KOPT-K1 (cell line): ENCODE measurements at regions not wholly inside any gene's neighbourhood (a gene's known extent, or its start where the extent isn't known, plus 50 kb on each side); places are given as distances from the start of the nearest gene placed in this dataset.

Experiments
- H3K27ac ChIP-seq: fragments of 200-600 bp; sonication (generic); 2 replicates; pipeline ENCODE4 v1.5.1; 2016; ENCODE audit warnings: antibody characterized with exemption, mild to moderate bottlenecking, low read depth, low read length; ENCODE audit not compliant: poor library complexity, severe bottlenecking
- H3K36me3 ChIP-seq: fragments of 200-600 bp; sonication (generic); 2 replicates; pipeline ENCODE4 v1.5.1; 2017; ENCODE audit warnings: antibody characterized with exemption, mild to moderate bottlenecking, low read length, moderate library complexity; ENCODE audit not compliant: insufficient read depth
- H3K9me3 ChIP-seq: fragments of 200-600 bp; sonication (generic); 2 replicates; pipeline ENCODE4 v1.5.1; 2017; ENCODE audit warnings: antibody characterized with exemption, low read length, mild to moderate bottlenecking; ENCODE audit not compliant: insufficient read depth, poor library complexity, severe bottlenecking

DNA sequence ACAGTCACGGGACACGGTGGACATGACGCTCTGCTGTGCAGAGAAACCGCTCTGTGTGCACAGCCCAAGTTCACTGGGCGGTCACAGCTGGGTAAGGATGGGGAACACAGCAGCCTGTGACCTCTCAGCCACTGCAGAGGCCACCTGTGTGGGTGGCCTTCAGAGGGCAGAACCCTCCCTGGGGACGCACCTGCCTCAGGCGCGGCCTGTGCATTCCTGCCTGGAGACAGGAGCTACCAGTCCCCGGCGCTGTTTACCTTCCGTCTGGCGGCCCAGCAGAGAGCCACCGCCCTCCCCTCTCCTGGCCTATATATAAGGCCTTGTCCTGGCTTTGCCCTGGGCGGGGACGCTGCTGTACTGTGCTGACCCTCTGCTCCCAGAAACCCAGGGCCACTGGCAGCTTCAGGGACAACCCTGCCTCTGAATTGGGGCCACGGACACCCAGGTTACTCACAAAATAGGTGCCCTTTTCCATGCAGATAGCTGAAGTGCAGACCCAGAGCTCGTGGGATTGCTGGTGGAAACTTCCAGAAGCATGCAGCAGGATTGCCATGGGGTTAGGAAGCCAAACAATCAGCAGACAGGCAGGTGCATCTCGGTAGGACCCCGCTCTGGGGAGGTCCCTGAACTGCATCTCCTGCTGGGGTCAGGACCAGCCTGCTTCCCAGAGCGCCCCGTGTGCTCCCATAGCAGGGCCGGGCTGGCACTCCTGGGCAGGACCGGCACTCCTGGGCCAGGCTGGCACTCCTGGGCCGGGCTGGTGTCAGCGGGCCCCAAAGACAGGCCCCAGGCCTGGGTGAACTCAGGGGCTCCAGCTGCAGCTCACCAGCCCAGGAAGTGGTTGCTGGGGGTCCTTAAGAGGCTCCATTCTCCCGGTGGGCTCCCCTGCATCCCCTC lies 83.6 kb downstream of the SIK1 start:
- no peaks in the 10 kb centered on the region for H3K36me3 ChIP-seq
- H3K9me3 ChIP-seq = no peaks in the 10 kb centered on the region
- H3K27ac ChIP-seq = peak overlapping the region; percentile 14

DNA sequence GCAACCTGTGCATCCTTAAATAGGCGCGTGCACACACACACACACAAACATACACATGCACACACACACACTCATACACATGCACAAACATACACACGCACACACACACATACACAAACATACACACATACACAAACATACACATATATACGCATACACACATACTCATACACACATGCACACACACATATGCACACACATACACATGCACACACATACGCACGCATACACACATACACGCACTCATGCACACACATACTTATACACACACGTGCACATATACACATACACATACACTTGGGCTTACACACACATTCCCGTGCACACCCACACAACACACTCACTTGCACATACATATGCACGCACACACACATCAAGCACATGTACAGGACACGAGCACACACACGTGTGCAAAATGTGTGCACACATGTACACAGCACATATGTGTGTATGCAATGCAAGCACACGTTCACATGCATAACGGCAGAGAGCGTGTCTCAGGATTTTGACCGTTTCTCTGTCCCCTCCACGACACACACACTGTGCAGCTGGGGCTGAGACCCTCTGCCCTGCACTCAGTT lies 84.5 kb downstream of the SIK1 start:
- H3K27ac ChIP-seq = no peak overlapping the region
- no peaks in the 10 kb centered on the region for H3K36me3 ChIP-seq
- H3K9me3 ChIP-seq = no peaks in the 10 kb centered on the region

DNA sequence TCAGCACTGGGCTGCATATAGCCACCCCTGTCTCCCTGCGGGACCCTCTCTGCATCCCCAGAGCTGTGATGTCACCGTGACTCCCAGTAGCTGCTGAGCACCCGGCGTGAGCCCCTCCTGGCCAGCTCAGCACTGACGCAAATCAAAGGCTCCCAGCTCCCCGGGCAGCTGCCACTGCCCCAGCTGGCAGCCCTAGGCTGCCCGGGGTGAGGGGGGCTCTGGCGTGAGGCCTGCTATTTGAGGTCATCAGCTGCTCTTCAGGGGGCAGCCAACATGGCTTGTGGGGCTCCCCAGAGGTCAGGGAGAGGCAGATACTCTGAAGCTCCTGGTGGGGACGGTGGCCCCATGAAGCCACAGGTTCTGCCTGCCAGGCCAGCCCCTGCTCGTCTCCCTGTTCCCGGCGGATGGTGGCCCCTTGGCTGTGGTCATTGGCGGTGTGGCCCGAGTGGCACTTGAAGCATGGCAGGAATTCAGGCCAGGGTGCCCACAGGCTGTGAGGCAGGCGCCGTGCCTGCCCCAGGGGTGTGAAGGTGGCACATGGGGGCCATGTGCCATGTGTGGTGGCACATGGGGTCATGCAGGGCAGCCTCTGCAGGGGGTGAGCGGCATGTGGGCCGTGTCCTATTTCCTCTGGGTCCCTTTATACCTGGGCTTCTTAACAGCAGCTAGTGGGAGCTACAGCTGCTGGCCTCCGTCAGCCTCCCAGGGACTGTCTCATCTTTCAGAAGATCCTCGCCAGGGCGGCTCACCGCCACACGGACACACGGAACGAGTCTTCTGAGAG lies 85.4 kb downstream of the SIK1 start:
- H3K9me3 ChIP-seq = no peaks in the 10 kb centered on the region
- H3K36me3 ChIP-seq = no peaks in the 10 kb centered on the region
- no peak overlapping the region for H3K27ac ChIP-seq

DNA sequence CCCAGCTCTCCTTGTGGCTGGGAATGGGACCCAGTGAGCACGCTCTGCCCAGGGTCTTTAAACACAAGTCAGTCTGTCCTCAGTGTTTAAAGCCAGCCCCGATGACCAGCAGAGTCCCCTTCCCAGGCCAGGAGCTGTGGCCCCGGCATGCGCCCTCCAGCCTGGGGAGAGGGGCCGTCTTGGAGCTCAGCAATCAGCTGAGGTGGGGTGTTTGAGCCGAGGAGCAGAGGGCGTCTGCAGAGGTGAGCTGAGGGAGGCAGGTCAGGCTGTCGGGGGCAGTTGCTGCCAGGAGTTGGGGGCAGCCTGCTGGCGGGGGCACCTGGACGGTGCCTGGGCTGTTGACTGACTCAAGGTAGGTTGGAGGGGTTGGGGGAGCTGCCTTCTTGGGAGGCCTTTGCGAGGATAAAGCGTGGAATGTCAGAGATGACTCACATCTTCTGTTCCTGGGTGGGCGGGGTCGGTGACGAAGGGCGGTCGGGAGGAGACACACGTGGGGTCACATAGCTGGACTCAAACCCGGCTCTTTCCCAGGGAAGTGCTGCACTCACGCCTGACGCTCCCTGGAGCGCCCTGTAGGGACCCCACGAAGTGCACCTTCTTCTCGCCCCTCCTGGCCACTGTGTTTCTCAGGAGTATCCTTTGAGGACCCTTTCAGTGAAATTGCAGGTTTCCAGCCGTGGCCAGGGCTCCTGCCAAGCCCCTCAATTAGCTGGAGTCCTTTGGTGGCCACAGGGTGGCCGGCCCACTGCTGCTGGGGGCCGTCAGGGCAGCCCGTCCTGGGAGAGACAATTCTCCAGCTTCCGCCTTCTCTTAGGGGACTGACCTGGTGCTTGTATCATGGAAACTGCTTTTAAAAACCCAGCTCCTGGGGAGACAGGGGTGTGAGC lies 86.2 kb downstream of the SIK1 start:
- H3K36me3 ChIP-seq = no peaks in the 10 kb centered on the region
- no peak overlapping the region for H3K27ac ChIP-seq
- no peaks in the 10 kb centered on the region for H3K9me3 ChIP-seq

DNA sequence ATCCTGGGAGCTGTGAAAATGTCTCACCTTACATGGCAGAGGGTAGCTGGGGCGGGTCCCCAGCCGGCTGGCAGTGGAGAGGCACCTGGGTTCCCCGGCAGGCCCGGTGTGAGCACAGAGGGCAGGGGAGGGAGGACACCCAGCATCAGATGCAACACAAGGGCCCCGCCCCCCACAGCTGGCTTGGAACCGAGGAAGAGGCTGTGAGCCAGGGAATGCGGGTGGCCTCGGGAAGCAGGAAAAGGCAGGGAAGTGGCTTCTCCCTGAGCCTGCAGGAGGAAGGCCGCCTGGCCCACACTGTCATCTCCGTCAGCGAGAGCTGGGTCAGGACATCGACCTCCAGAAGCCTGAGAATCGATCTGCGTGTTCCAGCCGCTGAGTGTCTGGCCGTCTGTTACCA lies 87.3 kb downstream of the SIK1 start:
- H3K27ac ChIP-seq = no peak overlapping the region

DNA sequence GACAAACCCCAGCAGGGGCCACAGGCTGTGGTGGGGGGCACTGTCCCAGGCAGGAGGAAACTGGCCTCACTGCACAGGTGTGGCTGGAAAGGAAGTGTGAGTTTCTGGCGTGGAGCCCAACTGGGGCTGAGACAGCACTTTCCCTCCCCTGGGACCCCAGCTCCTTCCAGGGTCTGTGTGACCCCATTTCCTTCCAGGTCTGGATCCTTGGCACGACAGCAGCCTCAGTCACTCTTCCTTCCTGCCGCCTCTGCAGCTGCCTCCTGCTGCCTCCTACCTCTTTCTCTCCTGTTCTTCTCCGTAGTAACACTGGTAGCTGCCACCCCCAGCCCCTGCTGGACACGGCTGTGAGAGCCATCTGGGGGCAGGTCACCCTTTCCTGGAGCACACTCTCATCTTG lies 88.0 kb downstream of the SIK1 start:
- Histone ChIP-seq H3K36me3 (no peaks in the 10 kb centered on the region), H3K9me3 (no peaks in the 10 kb centered on the region), H3K27ac (no peak overlapping the region)

More for the DNA sequence above, 87.3 kb downstream of the SIK1 start:
- H3K36me3 ChIP-seq = no peaks in the 10 kb centered on the region
- no peaks in the 10 kb centered on the region for H3K9me3 ChIP-seq

DNA sequence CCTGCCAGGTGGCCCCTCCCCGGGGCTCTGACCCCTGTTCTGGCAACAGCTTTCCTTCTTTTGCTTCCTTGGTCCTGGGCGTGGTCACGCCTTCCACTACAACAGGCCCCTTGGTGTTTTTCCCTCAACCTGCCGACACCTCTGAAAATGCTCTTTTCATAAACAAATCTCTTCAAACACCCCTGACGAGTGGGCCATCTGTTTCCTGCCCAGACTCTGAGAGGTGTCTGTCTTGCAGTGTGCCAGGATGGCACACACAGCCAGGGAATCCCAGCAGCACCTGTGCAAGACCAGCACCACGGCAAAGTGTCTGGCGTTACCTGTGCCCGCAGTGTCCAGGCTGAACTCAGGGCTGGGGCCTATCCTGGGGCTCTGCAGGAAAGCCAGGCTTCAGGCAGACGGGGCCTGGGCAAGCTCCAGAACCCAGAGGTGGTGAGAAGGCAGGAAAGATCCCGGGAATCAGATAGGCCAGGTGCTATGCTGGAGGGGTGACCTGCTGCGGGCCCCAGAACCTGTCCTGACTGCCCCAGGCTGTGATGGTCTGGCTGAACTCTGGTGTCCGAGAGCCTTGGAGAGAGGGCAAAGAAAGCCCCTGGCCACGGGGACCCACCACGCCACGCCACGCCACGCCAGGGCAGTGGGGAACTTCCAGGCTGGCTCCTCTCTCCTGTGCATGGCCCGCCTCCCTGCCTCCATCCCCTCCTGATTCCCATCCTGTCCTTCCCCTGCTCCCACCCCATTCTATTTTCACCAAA lies 88.9 kb downstream of the SIK1 start:
- H3K27ac ChIP-seq = no peak overlapping the region
- no peaks in the 10 kb centered on the region for H3K36me3 ChIP-seq
- H3K9me3 ChIP-seq = no peaks in the 10 kb centered on the region

DNA sequence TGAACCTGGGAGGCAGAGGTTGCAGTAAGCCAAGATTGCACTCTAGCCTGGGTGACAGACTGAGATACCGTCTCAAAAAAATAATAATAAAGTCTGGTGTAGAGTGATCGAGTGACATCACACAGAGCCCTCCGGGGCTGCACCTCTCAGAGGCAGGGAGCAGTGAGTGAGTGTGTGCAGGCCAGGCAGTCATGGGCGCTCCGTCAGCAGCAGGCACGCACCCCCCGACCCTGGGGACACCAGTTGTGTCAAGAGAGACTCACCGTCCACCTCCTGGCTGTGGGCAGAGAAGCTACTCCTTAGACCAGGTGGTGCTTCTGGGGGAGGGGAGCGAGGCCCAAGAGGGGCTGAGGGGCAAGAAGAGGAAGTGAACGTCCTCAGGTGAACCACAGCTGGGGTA lies 91.8 kb downstream of the SIK1 start:
- H3K27ac ChIP-seq = no peak overlapping the region
- H3K9me3 ChIP-seq = no peaks in the 10 kb centered on the region
- H3K36me3 ChIP-seq = no peaks in the 10 kb centered on the region

DNA sequence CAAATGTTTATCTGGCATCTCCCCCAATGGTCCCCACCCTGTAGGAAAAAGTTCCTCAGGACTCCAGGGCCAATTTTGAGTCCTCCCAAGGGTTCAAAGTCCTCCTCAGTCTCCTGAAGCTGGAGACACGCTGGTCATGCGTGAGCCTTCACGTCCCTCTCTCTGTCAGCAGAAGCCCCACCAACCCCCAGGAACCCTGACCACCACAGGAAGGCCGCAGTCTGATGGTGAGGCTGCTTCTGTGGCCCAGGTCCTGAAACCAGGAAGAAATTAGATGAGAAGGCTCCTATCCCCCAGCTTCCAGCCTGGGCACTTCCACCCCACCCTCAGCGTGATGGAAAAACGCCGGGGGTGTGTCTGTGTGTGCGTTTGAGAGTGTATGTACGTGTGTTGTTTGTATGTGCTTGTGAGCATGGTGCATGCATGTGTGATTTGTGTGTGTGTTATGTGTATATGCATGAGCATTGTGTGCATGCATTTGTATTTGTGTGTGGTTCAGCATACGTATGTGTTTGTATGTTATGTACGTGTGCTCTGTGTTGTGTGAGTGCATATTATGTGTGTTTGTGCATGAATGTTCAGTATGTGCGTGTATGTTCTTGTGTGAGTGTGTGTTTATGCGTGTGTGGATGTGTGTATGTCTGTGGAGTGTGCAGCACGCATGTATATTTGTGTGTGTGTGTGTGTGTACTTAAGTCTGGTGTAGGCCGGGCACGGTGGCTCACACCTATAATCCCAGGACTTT lies 92.5 kb downstream of the SIK1 start:
- H3K36me3 ChIP-seq = no peaks in the 10 kb centered on the region
- no peaks in the 10 kb centered on the region for H3K9me3 ChIP-seq
- no peak overlapping the region for H3K27ac ChIP-seq

DNA sequence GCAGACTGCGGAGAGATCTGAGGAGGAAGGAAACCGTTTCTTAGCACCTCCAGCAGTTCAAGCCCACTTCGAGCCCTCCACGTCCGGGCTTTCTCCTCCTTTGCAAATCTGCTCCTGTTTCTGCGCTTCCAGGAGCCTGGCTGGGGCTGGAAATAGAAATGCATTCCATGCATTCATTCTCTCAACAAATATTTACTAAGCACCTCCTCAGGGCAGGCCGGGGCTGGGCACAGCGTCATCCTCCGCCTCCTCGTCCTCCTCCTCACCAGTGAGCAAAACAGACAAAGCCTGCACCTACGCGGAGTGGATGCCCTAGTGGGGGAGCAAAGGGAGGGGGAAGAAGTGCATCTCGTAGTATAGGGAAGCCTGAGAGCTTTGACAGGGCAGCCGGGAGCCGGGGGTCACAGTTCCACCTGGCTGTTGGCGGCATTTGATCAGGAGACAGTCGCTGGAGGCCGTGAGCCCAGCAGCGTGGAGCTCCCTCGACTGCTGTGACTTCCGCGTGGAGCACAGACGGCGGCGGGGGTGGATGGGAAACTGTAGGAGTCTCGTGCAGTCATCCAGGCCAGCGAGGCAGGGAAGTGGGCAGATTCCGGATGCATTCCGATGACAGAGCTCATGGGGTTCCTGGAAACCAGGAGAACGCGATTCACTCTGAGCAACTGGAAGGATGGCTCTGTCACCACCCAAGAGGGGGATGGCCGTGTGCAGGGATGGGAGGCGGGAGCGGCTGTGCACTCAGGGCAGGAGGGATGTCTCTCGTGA lies 93.5 kb downstream of the SIK1 start:
- H3K36me3 ChIP-seq = no peaks in the 10 kb centered on the region
- no peak overlapping the region for H3K27ac ChIP-seq
- H3K9me3 ChIP-seq = no peaks in the 10 kb centered on the region

DNA sequence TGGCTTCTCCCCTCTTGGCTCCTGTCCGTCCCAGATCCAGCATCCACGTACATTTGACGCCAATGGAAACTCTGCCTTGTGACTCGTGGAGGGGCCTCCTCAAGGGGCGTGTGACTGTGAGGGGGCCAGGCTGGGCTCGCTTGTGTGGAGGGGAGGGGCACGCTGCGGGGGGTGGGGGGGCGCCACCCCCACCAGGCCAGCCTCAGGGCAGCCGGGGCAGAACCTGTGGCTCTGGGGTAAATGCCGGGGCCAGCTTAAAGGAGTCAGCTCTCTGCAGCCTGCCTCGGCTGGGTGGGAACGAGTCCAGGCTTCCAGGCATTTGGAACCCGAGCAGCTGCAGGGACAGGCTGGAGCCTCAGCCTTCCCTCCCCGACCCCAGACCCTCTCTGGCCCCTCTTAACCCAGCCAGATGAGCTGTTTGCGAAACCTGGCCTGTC lies 94.1 kb downstream of the SIK1 start:
- H3K9me3 ChIP-seq = no peaks in the 10 kb centered on the region
- H3K36me3 ChIP-seq = no peaks in the 10 kb centered on the region
- no peak overlapping the region for H3K27ac ChIP-seq

DNA sequence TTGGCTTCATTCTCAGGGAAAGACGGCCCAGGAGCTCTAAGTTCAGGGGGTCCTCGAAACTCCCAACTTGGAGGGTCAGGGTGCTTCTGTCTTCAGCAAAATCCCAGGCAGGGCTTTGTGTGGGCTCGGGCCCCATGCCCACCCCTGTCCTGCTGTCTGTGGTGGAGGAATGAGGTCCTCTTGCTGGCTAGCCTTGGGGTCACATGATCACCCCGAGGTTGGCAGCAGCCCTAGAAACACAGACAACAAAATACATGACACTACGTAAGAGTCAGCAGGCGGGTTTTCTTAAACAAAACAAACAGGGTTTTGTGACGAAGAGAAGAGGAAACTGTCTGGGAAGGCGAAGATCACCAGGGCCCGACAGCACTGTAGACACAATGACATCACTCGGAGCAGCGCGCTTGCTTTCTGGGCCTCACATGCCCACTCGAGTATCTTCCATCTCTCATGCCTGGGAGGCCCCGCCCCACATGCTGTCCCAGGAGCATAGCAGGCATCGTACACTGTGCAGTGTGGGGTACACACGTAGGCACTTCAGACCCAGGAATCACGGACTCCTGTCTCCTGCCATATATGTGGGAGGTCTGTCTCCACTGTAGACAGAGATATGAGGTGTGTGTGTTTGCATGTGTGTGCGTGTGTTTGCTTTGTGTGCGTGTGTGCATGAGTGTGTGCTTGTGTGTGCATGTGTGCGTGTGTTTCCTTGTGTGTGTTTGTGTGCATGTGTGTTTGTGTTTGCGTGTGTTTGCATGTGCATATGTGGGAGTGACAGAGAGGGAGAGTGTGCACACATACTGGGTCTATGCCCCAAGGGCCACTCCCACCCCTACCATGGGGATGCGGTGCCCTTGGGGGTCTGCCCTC lies 94.7 kb downstream of the SIK1 start:
- H3K9me3 ChIP-seq = no peaks in the 10 kb centered on the region
- no peaks in the 10 kb centered on the region for H3K36me3 ChIP-seq
- H3K27ac ChIP-seq = no peak overlapping the region
